CD8-positive, alpha-beta memory T cell (primary cell): ENCODE measurements at regions not wholly inside any gene's neighbourhood (a gene's known extent, or its start where the extent isn't known, plus 50 kb on each side); places are given as distances from the start of the nearest gene placed in this dataset.

Source experiments
- CTCF ChIA-PET: fragments of 350-600 bp; sonication (Branson Sonifier 250); formaldehyde crosslinking; loops from one replicate; lab custom pipeline; 2021; ENCODE audit warnings: antibody characterized with exemption; lab: Charles Lee
- POLR2A ChIA-PET: fragments of 350-600 bp; sonication (Branson Sonifier 250); formaldehyde crosslinking; loops from one replicate; lab custom pipeline; 2021; ENCODE audit warnings: antibody characterized with exemption; lab: Charles Lee
- DNase-seq, 5 donors: peaks; one replicate each; pipeline versions ENCODE4 v3.0.0 to v3.0.0-alpha.2; 2020 to 2022; ENCODE audit warnings: mixed read lengths in 1 of 5
- H3K27ac ChIP-seq: one replicate; pipeline ENCODE4 v1.7.0; 2013; ENCODE audit warnings: low read depth, mild to moderate bottlenecking, low read length, moderate library complexity
- H3K27me3 ChIP-seq: 2 replicates; pipeline ENCODE4 v1.7.0; 2013; ENCODE audit warnings: low read length, mild to moderate bottlenecking; ENCODE audit not compliant: insufficient read depth, poor library complexity, severe bottlenecking
- H3K36me3 ChIP-seq: 2 replicates; pipeline ENCODE4 v1.7.0; 2013; ENCODE audit warnings: mild to moderate bottlenecking, low read length, moderate library complexity; ENCODE audit not compliant: insufficient read depth
- H3K4me1 ChIP-seq: 2 replicates; pipeline ENCODE4 v1.7.0; 2013; ENCODE audit warnings: mild to moderate bottlenecking, low read length, moderate library complexity; ENCODE audit not compliant: insufficient read depth
- H3K4me3 ChIP-seq: 2 replicates; pipeline ENCODE4 v1.7.0; 2013; ENCODE audit warnings: mild to moderate bottlenecking, low read length
- H3K9me3 ChIP-seq: 2 replicates; pipeline ENCODE4 v1.7.0; 2013; ENCODE audit warnings: mild to moderate bottlenecking, low read length
- H3K27ac Mint-ChIP-seq, 8 donors: one replicate each; pipeline ENCODE4 v1.8.0; 2020 to 2021; ENCODE audit warnings: mixed read lengths in 8 of 8, mild to moderate bottlenecking in 6 of 8, inconsistent platforms in 3 of 8, moderate library complexity in 3 of 8
- H3K27me3 Mint-ChIP-seq, 2 donors: one replicate each; pipeline ENCODE4 v1.8.0; 2020 to 2021; ENCODE audit warnings: mixed read lengths in 2 of 2, mild to moderate bottlenecking in 1 of 2, moderate library complexity in 1 of 2
- H3K36me3 Mint-ChIP-seq, 3 donors: one replicate each; pipeline ENCODE4 v1.8.0; 2020 to 2021; ENCODE audit warnings: mixed read lengths in 3 of 3, inconsistent platforms in 1 of 3, mild to moderate bottlenecking in 1 of 3
- H3K4me1 Mint-ChIP-seq, 3 donors: one replicate each; pipeline ENCODE4 v1.8.0; 2020 to 2021; ENCODE audit warnings: mixed read lengths in 3 of 3, inconsistent platforms in 1 of 3, mild to moderate bottlenecking in 1 of 3
- H3K4me3 Mint-ChIP-seq, 7 donors: one replicate each; pipeline ENCODE4 v1.8.0; 2020 to 2021; ENCODE audit warnings: mixed read lengths in 7 of 7, mild to moderate bottlenecking in 6 of 7, moderate library complexity in 4 of 7, inconsistent platforms in 2 of 7
- H3K9me3 Mint-ChIP-seq, 5 donors: one replicate each; pipeline ENCODE4 v1.8.0; 2020 to 2022; ENCODE audit warnings: mixed read lengths in 5 of 5, mild to moderate bottlenecking in 3 of 5, moderate library complexity in 2 of 5, inconsistent platforms in 1 of 5

GRCh38 chr11:19429108-19429760 lies 188.5 kb upstream of the E2F8 start:
- Histone ChIP-seq H3K4me1 (no peaks in the 10 kb centered on the region), H3K36me3 (no peaks in the 10 kb centered on the region), H3K9me3 (no peaks in the 10 kb centered on the region), H3K27me3 (no peaks in the 10 kb centered on the region), H3K4me3 (no peak overlapping the region), H3K27ac (no peak overlapping the region)
- Mint-ChIP-seq H3K27ac (no peak overlapping the region), H3K4me1 (no peaks in the 10 kb centered on the region), H3K27me3 (peaks cover 15 to 53% of the 10 kb centered on the region in 2 donors), H3K9me3 (no peaks in the 10 kb centered on the region), H3K36me3 (no peaks in the 10 kb centered on the region), H3K4me3 (no peak overlapping the region)
- POLR2A ChIA-PET, result no interaction called here
- CTCF ChIA-PET, result no interaction called here
- DNase-seq, result no peak

- ChIA-PET POLR2A (no interaction called here), CTCF (no interaction called here)
- Histone ChIP-seq H3K4me3 (no peak overlapping the region), H3K4me1 (no peaks in the 10 kb centered on the region), H3K27ac (no peak overlapping the region), H3K9me3 (no peaks in the 10 kb centered on the region), H3K36me3 (no peaks in the 10 kb centered on the region), H3K27me3 (no peaks in the 10 kb centered on the region)
- H3K27ac Mint-ChIP-seq, result no peak overlapping the region
- no peaks in the 10 kb centered on the region for H3K4me1 Mint-ChIP-seq
- peaks cover 14 to 56% of the 10 kb centered on the region in 2 donors for H3K27me3 Mint-ChIP-seq
- no peaks in the 10 kb centered on the region for H3K9me3 Mint-ChIP-seq
- DNase-seq, result no peak
- H3K4me3 Mint-ChIP-seq, result no peak overlapping the region
- no peaks in the 10 kb centered on the region for H3K36me3 Mint-ChIP-seq
Measured at GRCh38 chr11:19428206-19429002, 187.7 kb upstream of the E2F8 start.

- H3K9me3 Mint-ChIP-seq, result no peaks in the 10 kb centered on the region
- POLR2A ChIA-PET, result no interaction called here
- no peak for DNase-seq
Measured at GRCh38 chr11:19426756-19427403, 186.1 kb upstream of the E2F8 start.

GRCh38 chr11:19426011-19426755 lies 185.4 kb upstream of the E2F8 start:
- CTCF ChIA-PET, result no interaction called here

More at GRCh38 chr11:19426756-19427403, 186.1 kb upstream of the E2F8 start:
- peak overlapping the region in 1 of 8 donors; percentile 25 for H3K27ac Mint-ChIP-seq
- Histone ChIP-seq H3K4me3 (no peak overlapping the region), H3K4me1 (no peaks in the 10 kb centered on the region), H3K27ac (no peak overlapping the region), H3K36me3 (no peaks in the 10 kb centered on the region), H3K27me3 (no peaks in the 10 kb centered on the region), H3K9me3 (no peaks in the 10 kb centered on the region)
- CTCF ChIA-PET, result no interaction called here
- no peak overlapping the region for H3K4me3 Mint-ChIP-seq
- no peaks in the 10 kb centered on the region for H3K36me3 Mint-ChIP-seq
- H3K4me1 Mint-ChIP-seq, result no peaks in the 10 kb centered on the region
- H3K27me3 Mint-ChIP-seq, result peaks cover 13 to 58% of the 10 kb centered on the region in 2 donors

GRCh38 chr11:19422276-19422675 lies 181.5 kb upstream of the E2F8 start:
- H3K4me1 Mint-ChIP-seq, result no peaks in the 10 kb centered on the region
- ChIA-PET CTCF (no interaction called here), POLR2A (no interaction called here)
- Histone ChIP-seq H3K27me3 (no peaks in the 10 kb centered on the region), H3K27ac (no peak overlapping the region), H3K36me3 (no peaks in the 10 kb centered on the region), H3K4me3 (no peak overlapping the region), H3K9me3 (no peaks in the 10 kb centered on the region), H3K4me1 (no peaks in the 10 kb centered on the region)
- H3K9me3 Mint-ChIP-seq, result peaks cover 0 to 2% (median 0%) of the 10 kb centered on the region in 5 donors
- no peak overlapping the region for H3K4me3 Mint-ChIP-seq
- H3K27ac Mint-ChIP-seq, result no peak overlapping the region
- peaks cover 9 to 30% of the 10 kb centered on the region in 2 donors for H3K27me3 Mint-ChIP-seq
- DNase-seq, result no peak
- H3K36me3 Mint-ChIP-seq, result no peaks in the 10 kb centered on the region

More at GRCh38 chr11:19426011-19426755, 185.4 kb upstream of the E2F8 start:
- Mint-ChIP-seq H3K4me1 (no peaks in the 10 kb centered on the region), H3K27ac (no peak overlapping the region), H3K9me3 (no peaks in the 10 kb centered on the region), H3K36me3 (no peaks in the 10 kb centered on the region), H3K4me3 (no peak overlapping the region), H3K27me3 (peaks cover 11 to 54% of the 10 kb centered on the region in 2 donors)
- H3K9me3 ChIP-seq, result no peaks in the 10 kb centered on the region
- no peaks in the 10 kb centered on the region for H3K36me3 ChIP-seq
- H3K4me1 ChIP-seq, result no peaks in the 10 kb centered on the region
- no peaks in the 10 kb centered on the region for H3K27me3 ChIP-seq
- H3K27ac ChIP-seq, result no peak overlapping the region
- POLR2A ChIA-PET, result no interaction called here
- H3K4me3 ChIP-seq, result no peak overlapping the region
- DNase-seq, result no peak

- H3K27me3 ChIP-seq, result no peaks in the 10 kb centered on the region
- H3K4me1 ChIP-seq, result no peaks in the 10 kb centered on the region
- no peak for DNase-seq
- Mint-ChIP-seq H3K27ac (peak overlapping the region in 1 of 8 donors; percentile 20), H3K9me3 (peaks cover 0 to 2% (median 0%) of the 10 kb centered on the region in 5 donors), H3K4me3 (no peak overlapping the region), H3K27me3 (peaks cover 5 to 17% of the 10 kb centered on the region in 2 donors), H3K4me1 (no peaks in the 10 kb centered on the region), H3K36me3 (no peaks in the 10 kb centered on the region)
- no peak overlapping the region for H3K27ac ChIP-seq
- no peak overlapping the region for H3K4me3 ChIP-seq
- no peaks in the 10 kb centered on the region for H3K9me3 ChIP-seq
- CTCF ChIA-PET, result no interaction called here
- POLR2A ChIA-PET, result no interaction called here
- H3K36me3 ChIP-seq, result no peaks in the 10 kb centered on the region
Measured at GRCh38 chr11:19420868-19421533, 180.3 kb upstream of the E2F8 start.

GRCh38 chr11:19419808-19420207 lies 179.1 kb upstream of the E2F8 start:
- Mint-ChIP-seq H3K4me1 (no peaks in the 10 kb centered on the region), H3K9me3 (peaks cover 0 to 2% (median 0%) of the 10 kb centered on the region in 5 donors), H3K36me3 (no peaks in the 10 kb centered on the region), H3K4me3 (no peak overlapping the region), H3K27ac (peak overlapping the region in 1 of 8 donors; percentile 57), H3K27me3 (peaks cover 4 to 6% of the 10 kb centered on the region in 2 donors)
- H3K27me3 ChIP-seq, result no peaks in the 10 kb centered on the region
- H3K27ac ChIP-seq, result no peak overlapping the region
- no peak overlapping the region for H3K4me3 ChIP-seq
- ChIA-PET POLR2A (no interaction called here), CTCF (no interaction called here)
- no peaks in the 10 kb centered on the region for H3K4me1 ChIP-seq
- H3K36me3 ChIP-seq, result no peaks in the 10 kb centered on the region
- DNase-seq, result no peak
- H3K9me3 ChIP-seq, result no peaks in the 10 kb centered on the region
